SK-N-MC (cell line): ENCODE measurements at regions not wholly inside any gene's neighbourhood (a gene's known extent, or its start where the extent isn't known, plus 50 kb on each side); places are given as distances from the start of the nearest gene placed in this dataset.
"Not testable (repeated sequence)": the region's sequence is repeated elsewhere in the genome, so short reads cannot be mapped to it uniquely, and the experiment has no call there.

Source experiments
- DNase-seq: peaks from one replicate; pipeline ENCODE4 v3.0.0-alpha.2; 2011; ENCODE audit warnings: low read depth, low spot score
- H3K27ac ChIP-seq: fragments of 200-600 bp; sonication (generic); 2 replicates; pipeline ENCODE4 v1.5.1; 2016; ENCODE audit warnings: mixed run types
- H3K36me3 ChIP-seq: fragments of 200-600 bp; sonication (generic); 2 replicates; pipeline ENCODE4 v1.6.1; 2017; ENCODE audit warnings: antibody characterized with exemption, low read length, mixed read lengths; ENCODE audit not compliant: insufficient read depth
- H3K4me3 ChIP-seq: fragments of 200-600 bp; sonication (generic); 2 replicates; pipeline ENCODE4 v1.5.1; 2016
- H3K9ac ChIP-seq: fragments of 200-600 bp; sonication (generic); 2 replicates; pipeline ENCODE4 v1.8.0; 2017; ENCODE audit warnings: mixed run types, mixed read lengths; ENCODE audit not compliant: insufficient read length
- H3K9me3 ChIP-seq: fragments of 200-600 bp; sonication (generic); 2 replicates; pipeline ENCODE4 v1.6.1; 2017; ENCODE audit warnings: low read depth, mild to moderate bottlenecking, antibody characterized with exemption, low read length, moderate library complexity, mixed read lengths
- EZH2 ChIP-seq: fragments of 200-600 bp; sonication (generic); IDR thresholded peaks from one replicate; pipeline ENCODE4 v1.6.1; 2017; ENCODE audit warnings: antibody characterized with exemption
- FOXP2 ChIP-seq: optimal IDR thresholded peaks from 2 replicates; pipeline ENCODE3; 2011; ENCODE audit warnings: mild to moderate bottlenecking, moderate library complexity; ENCODE audit not compliant: insufficient read depth; ENCODE audit errors: extremely low read length, control extremely low read depth
- POLR2AphosphoS5 ChIP-seq: IDR thresholded peaks from 2 replicates; pipeline ENCODE4 v1.6.1; 2012; ENCODE audit warnings: mild to moderate bottlenecking, low read depth, low read length, borderline replicate concordance

DNA sequence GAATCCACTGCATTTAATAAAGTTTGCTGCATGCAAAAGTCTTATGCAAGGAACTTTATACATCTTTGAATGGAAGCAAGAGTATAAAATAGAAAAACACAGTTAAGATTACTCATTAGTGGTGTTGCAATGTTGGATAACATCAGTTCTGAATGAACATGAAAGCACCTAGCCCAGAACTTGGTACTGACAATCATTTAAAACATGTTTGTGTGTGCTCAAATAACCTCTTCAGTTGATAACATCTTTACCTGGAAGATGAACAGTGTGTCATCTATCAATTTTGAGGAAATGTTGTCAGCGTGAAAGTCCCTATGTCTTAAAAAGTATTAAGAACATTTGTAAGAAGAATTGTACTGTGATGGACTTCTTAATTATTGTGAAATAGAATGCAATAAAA, 370.4 kb upstream of the GRAMD2B start:
- H3K9me3 ChIP-seq, result no peaks in the 10 kb centered on the region
- no peak overlapping the region for H3K27ac ChIP-seq
- H3K36me3 ChIP-seq, result no peaks in the 10 kb centered on the region
- DNase-seq, result no peak
- H3K9ac ChIP-seq, result no peak overlapping the region
- no peak overlapping the region for H3K4me3 ChIP-seq
- TF ChIP-seq POLR2AphosphoS5 (no peak), EZH2 (no peak), FOXP2 (no peak)

DNA sequence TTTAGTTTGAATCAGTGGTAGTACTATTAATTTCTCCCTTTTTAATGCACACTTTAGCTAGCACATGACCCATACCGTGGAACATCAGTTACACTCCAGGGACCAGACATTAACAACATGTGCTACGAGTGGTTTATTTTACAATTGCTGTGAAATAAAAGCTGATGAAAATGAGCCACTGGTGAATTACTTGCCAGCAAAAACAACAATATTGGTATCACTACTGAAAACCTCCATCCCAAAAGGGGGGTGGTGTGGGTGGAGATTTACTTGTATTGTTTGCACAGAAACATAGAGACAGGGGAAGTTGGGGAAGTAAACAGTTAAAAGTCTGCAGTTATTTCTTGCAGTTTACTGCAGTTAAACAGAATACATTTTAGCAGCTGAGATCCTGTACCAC, 369.6 kb upstream of the GRAMD2B start:
- Histone ChIP-seq H3K9me3 (no peaks in the 10 kb centered on the region), H3K4me3 (no peak overlapping the region), H3K9ac (no peak overlapping the region), H3K36me3 (no peaks in the 10 kb centered on the region), H3K27ac (no peak overlapping the region)
- no peak for DNase-seq
- TF ChIP-seq FOXP2 (no peak), POLR2AphosphoS5 (no peak), EZH2 (no peak)

DNA sequence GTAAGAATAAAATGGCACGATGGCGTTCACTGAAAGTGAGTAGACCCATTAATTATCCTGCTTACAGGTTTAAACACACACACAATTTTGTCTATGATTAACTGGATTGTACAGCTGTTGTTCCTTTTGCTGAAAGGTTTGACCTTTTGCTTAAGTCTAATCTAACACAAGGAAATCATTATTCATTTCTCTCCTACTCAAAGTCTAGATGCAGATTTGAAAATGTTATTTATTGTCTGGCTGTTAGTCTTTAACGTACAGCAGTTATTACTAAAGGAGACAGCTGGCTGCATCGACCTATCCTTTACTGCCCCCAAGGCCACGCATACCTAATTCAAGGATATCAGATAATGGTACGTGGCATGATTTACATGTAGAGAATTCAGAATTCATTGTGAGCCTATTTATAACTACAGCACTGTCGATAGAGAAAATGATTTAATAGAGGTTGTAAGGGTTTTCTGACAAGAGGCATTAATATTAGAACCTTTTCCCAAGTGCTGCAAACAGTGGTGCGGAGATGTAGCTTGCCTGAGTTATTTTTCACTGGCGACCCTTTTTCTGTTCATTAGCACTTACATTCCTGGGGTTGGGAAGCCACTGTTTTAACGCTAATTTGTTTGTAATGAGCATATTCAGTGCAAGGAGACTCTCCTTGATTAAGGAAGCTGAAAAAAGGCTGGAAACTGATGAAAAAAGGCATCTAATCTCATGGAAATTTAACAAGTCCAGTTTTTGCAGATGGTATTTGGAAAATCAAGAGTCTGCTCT, 368.4 kb upstream of the GRAMD2B start:
- no peaks in the 10 kb centered on the region for H3K36me3 ChIP-seq
- no peak overlapping the region for H3K9ac ChIP-seq
- H3K9me3 ChIP-seq, result no peaks in the 10 kb centered on the region
- no peak for DNase-seq
- no peak overlapping the region for H3K27ac ChIP-seq
- H3K4me3 ChIP-seq, result no peak overlapping the region
- TF ChIP-seq POLR2AphosphoS5 (no peak), FOXP2 (no peak), EZH2 (no peak)

DNA sequence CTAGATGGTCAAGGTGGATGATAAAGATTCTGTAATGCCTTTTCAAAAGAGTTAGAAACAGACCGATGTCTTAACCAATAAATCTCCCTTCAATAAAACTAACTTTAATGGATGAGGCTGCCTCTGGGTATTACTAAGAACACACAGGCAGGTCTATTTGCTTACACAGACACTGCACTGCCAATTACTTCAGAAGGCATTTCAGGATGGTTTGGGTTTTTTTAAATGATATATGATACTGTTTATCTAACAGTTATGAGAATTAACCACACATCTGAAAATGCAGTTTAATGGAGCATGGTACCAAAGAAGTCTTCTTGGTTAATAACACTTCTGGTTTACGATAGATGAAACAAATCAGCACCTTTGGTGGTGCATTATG, 367.9 kb upstream of the GRAMD2B start:
- no peak for TF ChIP-seq POLR2AphosphoS5
- no peak for TF ChIP-seq FOXP2
- no peak for TF ChIP-seq EZH2
- Histone ChIP-seq H3K4me3 (no peak overlapping the region), H3K27ac (no peak overlapping the region), H3K36me3 (no peaks in the 10 kb centered on the region), H3K9me3 (no peaks in the 10 kb centered on the region), H3K9ac (no peak overlapping the region)
- no peak for DNase-seq

DNA sequence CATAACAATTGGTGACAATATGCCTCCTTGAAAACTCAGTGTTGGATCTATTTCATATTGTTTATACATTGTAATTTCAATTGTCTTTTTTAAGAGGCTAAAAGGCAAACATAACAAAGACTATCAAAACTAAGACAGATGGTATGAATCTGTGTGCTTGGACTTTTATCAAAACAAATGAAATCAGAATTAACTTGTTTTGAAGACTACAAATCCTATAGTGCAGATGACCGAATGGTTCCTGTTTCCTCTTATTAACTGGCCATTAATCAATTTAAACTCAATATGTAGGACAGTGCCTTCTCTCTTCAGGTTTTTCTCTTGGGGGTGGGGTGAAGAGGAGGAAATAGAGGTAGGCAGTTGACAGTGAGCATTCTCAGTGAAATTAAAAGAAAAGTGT, 366.9 kb upstream of the GRAMD2B start:
- H3K9ac ChIP-seq, result no peak overlapping the region
- DNase-seq, result no peak
- H3K27ac ChIP-seq, result no peak overlapping the region
- no peak overlapping the region for H3K4me3 ChIP-seq
- TF ChIP-seq POLR2AphosphoS5 (no peak), EZH2 (no peak), FOXP2 (no peak)
- H3K9me3 ChIP-seq, result no peaks in the 10 kb centered on the region
- H3K36me3 ChIP-seq, result no peaks in the 10 kb centered on the region

DNA sequence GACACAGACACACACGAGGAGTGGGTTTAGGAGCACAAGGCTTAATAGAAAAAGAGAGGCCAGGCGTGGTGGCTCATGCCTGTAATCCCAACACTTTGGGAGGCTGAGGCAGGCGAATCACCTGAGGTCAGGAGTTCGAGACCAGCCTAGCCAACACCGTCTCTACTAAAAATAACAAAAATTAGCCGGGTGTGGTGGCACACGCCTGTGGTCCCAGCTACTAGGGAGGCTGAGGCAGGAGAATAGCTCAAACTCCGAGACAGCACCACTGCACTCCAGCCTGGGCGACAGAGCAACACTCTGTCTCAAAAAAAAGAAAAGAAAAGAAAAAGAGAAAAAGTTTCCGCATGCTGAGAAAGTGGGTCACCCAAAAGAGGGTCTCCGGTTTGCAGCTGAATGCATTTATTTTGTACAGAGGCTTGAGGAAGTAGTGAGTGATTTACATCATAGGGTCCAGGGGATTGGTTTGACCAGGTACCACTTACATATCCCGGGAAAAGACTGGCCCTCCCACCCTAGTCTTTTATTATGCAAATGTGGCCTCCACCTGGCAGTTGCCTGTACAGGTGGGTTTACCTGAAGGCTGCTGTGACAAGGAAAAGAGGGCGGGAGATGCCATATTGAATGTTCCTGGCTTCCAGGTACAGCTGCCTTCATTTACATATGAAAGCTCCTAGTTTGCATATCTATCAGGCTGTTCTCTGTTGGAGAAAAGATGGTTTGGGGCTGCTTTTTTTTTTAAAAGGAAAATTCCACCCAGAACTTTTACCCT, 366.2 kb upstream of the GRAMD2B start:
- DNase-seq, result no peak
- H3K9me3 ChIP-seq, result no peaks in the 10 kb centered on the region
- no peak overlapping the region for H3K27ac ChIP-seq
- TF ChIP-seq POLR2AphosphoS5, result no peak
- TF ChIP-seq FOXP2, result no peak
- no peak for TF ChIP-seq EZH2
- no peak overlapping the region for H3K4me3 ChIP-seq
- H3K36me3 ChIP-seq, result no peaks in the 10 kb centered on the region
- no peak overlapping the region for H3K9ac ChIP-seq

DNA sequence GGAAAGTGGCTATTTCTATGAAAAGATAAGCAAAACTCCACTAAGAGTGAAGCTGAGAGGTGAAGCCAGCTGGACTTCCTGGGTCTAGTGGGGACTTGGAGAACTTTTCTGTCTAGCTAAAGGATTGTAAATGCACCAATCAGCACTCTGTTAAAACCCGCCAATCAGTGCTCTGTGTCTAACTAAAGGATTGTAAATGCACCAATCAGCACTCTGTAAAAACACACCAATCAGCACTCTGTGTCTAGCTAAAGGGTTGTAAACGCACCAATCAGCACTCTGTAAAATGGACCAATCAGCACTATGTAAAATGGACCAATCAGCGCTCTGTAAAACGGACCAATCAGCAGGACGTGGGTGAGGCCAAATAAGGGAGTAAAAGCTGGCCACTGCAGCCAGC, 364.8 kb upstream of the GRAMD2B start:
- H3K9ac ChIP-seq, H3K27ac ChIP-seq, DNase-seq, H3K4me3 ChIP-seq, H3K36me3 ChIP-seq, H3K9me3 ChIP-seq: not testable (repeated sequence)

DNA sequence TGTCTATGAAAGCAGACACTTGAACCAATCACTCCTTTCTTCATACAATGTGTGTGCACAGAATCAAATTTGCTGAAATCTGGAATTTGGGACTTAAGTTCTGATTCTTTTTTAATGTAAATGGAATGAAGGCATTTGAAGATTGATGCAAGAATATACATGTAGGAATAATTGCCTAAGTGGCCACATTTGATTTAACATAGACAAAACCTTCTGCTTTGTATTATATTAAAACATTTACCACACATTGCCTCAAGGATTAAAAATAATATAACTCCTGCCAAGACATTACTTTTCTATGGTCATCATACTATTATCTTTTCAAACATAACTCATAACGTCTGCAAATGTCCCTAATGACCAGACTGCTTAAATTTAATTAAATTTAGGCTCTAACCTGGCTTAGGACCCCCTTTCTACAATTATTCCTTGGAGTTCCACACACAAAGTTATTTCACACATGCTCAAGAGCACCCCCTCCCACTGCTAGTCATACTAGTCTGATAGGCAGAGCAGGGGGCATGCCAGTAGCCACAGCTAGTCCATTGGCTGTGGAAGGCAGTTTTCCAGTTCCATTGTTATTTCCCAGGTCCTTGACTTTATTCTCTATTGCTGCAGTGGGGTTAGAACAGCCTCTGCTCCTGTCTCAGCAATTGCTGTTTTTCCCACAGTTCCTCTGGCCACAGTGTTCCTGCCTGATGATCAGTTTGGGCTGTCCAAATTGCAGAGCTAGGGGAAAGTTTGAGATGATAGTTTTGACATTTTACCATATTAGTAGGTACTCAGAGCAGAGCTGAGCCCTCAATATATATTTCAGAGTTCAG, 360.6 kb upstream of the GRAMD2B start:
- no peak overlapping the region for H3K9ac ChIP-seq
- H3K27ac ChIP-seq, result no peak overlapping the region
- no peaks in the 10 kb centered on the region for H3K9me3 ChIP-seq
- no peak overlapping the region for H3K4me3 ChIP-seq
- TF ChIP-seq EZH2, result no peak
- no peak for DNase-seq
- no peaks in the 10 kb centered on the region for H3K36me3 ChIP-seq

DNA sequence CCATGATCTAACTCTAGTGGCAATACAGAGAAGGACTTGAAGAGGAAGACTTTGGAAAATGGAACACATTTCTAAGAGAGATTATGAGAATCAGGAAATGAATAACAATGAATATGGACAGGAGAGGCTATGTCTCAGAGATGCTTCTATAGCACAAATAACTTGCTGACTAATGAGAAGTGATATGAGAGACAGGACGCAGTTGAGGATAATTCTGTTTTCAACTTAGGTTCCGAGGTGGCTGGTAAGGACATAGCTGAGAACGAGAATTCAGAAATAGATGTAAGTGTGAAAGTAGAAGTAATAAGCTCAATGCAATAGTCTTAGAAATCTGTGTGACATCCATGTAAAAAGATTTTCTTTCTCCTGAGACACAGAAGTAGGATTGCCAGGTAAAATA, 358.1 kb upstream of the GRAMD2B start:
- H3K9me3 ChIP-seq, result no peaks in the 10 kb centered on the region

More for the DNA sequence above, 358.1 kb upstream of the GRAMD2B start:
- DNase-seq, result no peak
- Histone ChIP-seq H3K4me3 (no peak overlapping the region), H3K27ac (no peak overlapping the region), H3K36me3 (no peaks in the 10 kb centered on the region), H3K9ac (no peak overlapping the region)
- TF ChIP-seq POLR2AphosphoS5 (no peak), FOXP2 (no peak), EZH2 (no peak)
